HG02588 (cell line): ENCODE measurements at regions not wholly inside any gene's neighbourhood (a gene's known extent, or its start where the extent isn't known, plus 50 kb on each side); places are given as distances from the start of the nearest gene placed in this dataset.

ENCODE experiments used
- ATAC-seq: cut with Tn5 transposase; IDR thresholded peaks from one replicate; pipeline ENCODE4 v1.9.1; 2021; ENCODE audit warnings: mild to moderate bottlenecking, moderate library complexity; ENCODE audit not compliant: unreplicated experiment

DNA sequence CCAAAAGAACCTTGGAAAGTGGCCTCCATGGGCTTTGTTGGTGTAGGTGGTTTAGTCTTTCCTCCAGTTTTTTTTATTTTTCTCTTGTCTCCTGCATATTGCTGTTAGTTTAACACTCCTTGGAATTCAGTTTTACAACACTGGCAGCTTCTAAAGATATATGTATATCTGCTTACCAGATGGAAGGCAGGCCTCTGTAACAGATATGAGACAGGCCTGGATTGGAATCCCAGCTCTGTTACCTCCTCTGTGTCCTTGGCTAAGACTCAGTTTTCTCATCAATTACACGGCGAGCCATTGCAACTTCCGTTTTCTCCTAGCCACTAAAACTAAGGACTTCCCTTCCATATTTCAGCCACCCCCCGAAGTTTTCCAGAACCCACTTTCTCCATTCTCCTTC, 133.4 kb upstream of the SMAD1 start:
- no peak for ATAC-seq

GRCh38 chr4:145347684-145348083, 134.0 kb upstream of the SMAD1 start:
- ATAC-seq: no peak

- no peak for ATAC-seq
Measured at GRCh38 chr4:145346081-145346480, 135.6 kb upstream of the SMAD1 start.

- no peak for ATAC-seq
Measured at GRCh38 chr4:145345401-145345800, 136.3 kb upstream of the SMAD1 start.

- ATAC-seq: no peak
Measured at GRCh38 chr4:145341381-145341780, 140.3 kb upstream of the SMAD1 start.

DNA sequence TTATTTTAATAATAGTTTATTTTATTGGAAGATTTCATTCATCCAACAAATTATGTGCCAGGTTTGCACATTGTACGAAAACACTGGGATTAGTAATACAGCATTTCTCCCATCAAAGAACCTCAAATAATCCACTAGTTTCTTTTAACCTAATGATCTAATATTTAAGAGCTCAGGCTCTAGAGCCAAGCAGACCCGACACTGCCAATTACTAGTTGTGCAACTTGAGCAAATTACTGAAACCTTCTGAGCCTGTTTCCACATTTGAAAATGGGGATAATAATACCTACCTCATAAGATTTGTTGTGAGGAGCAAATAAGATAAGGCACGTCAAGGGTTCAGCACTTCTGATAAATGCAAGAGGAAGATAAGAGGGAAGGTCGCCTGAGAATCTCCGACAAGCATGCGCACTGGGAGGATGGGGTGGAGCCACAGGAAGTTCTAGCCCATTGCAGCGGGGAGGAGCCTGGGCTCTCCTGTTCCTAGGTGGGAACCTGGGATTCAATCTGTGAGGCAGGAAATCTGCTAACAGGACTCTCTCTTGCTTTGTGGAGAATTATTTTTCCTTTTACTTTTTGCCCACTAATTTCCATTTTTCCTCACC, 141.5 kb upstream of the SMAD1 start:
- ATAC-seq: no peak

DNA sequence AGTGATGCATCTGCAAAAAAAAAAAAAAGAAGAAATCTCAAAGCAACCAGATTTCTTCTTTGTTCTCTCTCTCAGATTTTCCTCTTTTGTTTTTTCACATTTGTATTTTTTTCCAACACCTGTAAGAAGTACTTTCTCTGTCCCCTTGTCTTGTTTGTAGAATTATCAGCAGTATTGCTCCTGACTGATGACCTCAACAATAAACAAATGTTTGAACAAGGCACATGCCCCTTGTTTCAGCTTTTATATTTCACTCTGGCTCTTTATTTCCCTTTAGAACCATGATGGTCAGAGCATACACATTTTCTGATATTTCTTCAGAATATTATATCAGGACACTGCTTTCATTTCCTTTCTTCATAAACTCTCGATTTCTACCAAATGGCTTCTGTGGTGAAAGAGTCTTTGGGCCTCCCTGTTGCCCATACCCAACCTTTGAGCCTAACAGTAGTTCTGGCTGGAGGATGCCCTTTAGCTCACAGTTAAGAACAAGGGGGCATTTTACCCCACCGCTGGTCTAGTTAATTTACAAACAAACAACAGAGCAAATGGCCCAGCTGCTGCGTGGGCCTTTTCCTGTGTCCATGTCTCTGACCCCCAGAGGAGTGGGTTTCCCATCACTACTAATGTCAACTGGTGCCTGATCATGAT, 142.5 kb upstream of the SMAD1 start:
- no peak for ATAC-seq

DNA sequence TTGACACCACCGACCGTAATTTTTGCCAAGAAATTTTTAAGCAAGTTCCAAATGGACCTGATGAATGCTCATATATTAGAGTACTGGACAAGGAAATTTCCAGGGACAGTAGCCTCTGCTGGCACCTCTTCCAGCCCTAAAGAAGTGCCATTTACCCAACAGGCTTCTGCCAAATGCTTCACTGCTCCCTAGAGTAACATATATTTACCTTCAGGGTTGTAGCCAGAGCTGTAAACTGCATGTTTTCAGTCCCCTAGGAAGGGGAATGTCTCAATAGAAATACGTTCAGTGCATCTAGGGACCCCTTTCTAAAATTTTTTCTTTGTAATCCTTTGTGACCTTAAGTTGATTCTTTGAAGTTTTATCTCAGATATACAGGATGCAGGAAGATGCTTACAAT, 143.1 kb upstream of the SMAD1 start:
- no peak for ATAC-seq

GRCh38 chr4:145337391-145337790, 144.3 kb upstream of the SMAD1 start:
- ATAC-seq: no peak

DNA sequence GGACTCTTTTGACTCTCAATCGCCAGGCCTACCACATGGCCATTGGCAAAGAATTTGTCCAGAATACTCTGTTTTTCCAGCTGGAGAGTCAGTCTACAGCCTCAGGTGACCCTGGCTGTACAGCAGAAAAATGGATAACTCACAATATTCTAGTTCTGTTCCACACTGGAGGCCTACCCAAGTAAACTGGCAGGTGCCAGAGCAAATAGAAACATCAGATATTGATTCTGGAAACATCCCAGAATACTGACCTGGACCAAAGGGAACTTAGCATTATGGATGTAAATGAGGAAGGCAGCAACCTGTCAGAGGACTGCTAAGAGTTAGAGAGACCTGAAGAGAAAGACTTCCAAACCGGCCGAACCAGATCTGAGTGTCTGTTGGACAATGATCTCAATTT, 147.9 kb upstream of the SMAD1 start:
- no peak for ATAC-seq

GRCh38 chr4:145326491-145326890, 146.1 kb upstream of the OTUD4 start:
- no peak for ATAC-seq

GRCh38 chr4:145324161-145324560, 143.8 kb upstream of the OTUD4 start:
- no peak for ATAC-seq

GRCh38 chr4:145320294-145320693, 139.9 kb upstream of the OTUD4 start:
- ATAC-seq: no peak

DNA sequence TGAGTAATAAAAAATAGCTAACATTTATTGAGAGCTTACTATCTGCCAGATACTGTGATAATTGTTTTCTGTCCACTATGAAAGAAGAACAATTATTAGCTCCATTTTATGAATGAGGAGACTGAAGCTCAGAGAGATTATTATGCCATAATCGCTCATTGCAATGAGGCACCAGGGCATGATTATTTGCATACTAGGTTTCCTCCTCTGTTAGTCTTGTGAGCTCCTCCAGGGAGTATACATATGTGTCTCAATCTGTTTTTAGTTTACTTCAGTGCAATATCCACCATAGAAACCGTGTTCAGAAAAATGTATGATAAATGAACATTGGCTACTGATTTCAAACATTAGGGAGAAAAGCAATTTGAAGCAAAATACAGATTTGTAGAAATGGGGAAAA, 139.4 kb upstream of the OTUD4 start:
- ATAC-seq: no peak

- no peak for ATAC-seq
Measured at GRCh38 chr4:145316897-145317574, 136.6 kb upstream of the OTUD4 start.

GRCh38 chr4:145315811-145316225, 135.4 kb upstream of the OTUD4 start:
- no peak for ATAC-seq

DNA sequence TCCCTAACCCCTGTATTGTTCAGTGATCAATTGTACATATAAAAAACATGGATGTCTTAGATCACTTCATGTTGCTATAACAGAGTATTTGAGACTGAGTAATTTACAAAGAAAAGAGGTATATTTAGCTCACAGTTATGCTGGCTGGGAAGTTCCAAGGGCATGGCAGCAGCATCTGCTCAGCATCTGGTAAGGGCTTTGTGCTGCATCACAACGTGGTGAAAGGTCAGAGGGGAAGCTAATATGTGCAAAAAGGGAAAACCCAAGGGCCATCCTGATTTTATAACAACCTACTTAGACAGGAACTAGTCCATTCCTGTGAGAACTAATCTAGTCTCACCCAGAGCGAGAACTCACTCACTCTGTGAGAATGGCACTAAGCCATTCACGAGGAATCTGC, 128.2 kb upstream of the OTUD4 start:
- ATAC-seq: no peak

- ATAC-seq: no peak
Measured at GRCh38 chr4:145307763-145308430, 127.5 kb upstream of the OTUD4 start.

DNA sequence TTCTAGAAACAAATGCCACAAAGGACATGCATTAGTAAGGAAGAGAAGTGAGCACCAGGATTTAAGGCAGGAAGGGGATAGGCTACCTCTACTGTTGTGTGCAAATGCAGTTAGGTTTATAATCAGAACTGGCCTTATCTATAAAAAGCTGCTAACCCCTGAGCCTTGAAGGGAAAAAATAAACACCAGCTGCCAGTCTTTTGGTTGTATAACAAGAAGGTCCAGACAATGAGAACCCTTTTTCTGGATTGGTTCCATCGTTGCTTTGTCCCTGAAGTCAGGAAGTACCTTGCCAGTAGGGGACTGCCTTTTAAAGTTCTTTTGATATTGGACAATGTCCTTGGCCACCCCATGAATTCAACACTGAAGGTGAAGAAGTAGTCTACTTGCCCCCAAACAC, 126.7 kb upstream of the OTUD4 start:
- ATAC-seq: no peak

- no peak for ATAC-seq
Measured at GRCh38 chr4:145302725-145303124, 122.3 kb upstream of the OTUD4 start.

DNA sequence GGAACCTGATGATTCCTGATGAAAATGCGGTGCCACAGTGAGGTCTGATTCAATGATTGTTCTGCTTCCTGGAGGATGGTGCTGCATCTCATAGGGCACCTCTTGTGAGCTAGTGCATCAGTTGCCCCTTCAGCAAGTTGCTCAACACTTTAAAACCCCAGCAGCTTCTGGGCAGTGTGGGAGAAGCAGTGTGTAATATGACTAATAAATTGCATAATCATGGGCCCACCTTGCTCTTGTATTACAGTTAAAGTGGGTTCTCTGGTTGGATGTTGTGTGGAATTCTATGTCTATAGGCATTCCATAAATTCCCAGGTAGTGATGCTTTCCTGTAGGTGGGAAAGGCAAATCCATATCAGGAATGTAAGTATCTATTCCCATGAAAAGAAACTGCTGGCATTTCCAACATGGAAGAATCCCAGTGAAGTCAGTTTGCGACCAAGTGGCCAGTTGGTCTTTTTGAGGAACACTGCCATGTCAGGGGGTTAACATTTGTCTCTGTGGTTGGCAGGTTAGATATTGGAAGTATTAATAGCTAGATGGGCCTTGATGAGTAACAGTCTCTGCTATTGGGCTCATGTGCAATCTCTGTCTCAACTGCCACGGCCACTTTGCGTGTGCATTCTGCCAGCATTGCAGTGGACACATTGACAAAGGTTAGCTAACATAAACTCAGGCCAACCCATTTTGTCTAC, 121.1 kb upstream of the OTUD4 start:
- ATAC-seq: no peak
